Vagina (tissue), 2 donors: ENCODE measurements at regions not wholly inside any gene's neighbourhood (a gene's known extent, or its start where the extent isn't known, plus 50 kb on each side); places are given as distances from the start of the nearest gene placed in this dataset.

Experiments used
- CTCF ChIP-seq, 3 experiments: fragments of 450-650 bp in 2 of 3; fragments of 200-600 bp in 1 of 3; sonication (generic) in 1 of 3; IDR thresholded peaks; one replicate each; pipeline ENCODE4 v1.5.1; 2017 to 2019; ENCODE audit warnings: antibody characterized with exemption in 3 of 3, mild to moderate bottlenecking in 2 of 3, moderate library complexity in 2 of 3
- POLR2A ChIP-seq, 2 donors: fragments of 450-650 bp; IDR thresholded peaks; one replicate each; pipeline ENCODE4 v1.6.1; 2017; ENCODE audit warnings: antibody characterized with exemption in 2 of 2, mild to moderate bottlenecking in 2 of 2, moderate library complexity in 2 of 2

DNA sequence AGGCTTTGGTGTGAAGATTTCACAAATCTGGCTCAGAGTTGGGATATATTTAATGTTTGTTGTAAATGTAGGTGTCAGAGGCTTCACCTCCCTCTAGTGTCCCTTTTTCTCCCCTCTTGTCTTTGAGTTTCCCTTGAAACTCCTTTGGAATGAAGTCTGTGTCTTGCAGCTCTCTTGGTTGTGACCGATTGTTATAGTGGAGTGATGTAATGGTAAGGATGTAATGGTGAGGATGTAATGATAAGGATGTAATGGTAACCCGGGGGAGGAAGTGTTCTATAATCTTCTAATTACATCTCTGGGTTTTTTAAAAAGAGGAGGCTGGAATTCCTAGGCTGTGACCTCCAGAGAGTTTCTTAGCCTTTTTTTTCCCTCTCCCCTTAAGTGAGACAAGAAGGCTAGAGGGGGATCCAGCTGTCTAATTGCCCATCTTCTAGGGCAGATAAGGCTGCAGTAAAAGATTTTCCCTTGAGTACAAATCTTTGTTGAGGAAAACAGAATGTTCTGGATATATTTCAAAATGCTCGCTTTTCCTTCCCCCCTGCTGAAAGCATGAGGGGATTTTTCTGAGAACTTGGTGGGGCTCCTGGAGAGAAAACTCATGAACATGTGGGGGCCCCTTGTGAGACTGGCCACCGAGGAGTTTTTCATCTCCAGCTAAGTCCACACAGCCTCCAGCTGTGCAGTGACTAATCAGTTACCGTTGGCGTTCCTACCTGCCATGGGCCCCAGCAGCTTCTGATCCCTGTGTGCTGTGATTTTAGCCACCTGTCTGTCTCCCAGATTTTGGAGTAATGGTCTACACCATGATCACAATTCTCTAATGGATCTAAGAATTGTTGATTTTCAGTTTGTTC lies 156.7 kb upstream of the PMEPA1 start:
- TF ChIP-seq POLR2A (IDR thresholded peaks at IDR 0.05) (no peak), CTCF (IDR thresholded peaks at IDR 0.05) (no peak)
